Sigmoid colon (tissue), 4 donors: ENCODE measurements at regions not wholly inside any gene's neighbourhood (a gene's known extent, or its start where the extent isn't known, plus 50 kb on each side); places are given as distances from the start of the nearest gene placed in this dataset.

Source experiments
- POLR2A ChIP-seq, 2 donors: fragments of 450-650 bp; IDR thresholded peaks; one replicate each; pipeline ENCODE4 v1.6.1; 2016; ENCODE audit warnings: antibody characterized with exemption in 2 of 2, mild to moderate bottlenecking in 2 of 2, moderate library complexity in 2 of 2
- POLR2AphosphoS5 ChIP-seq, 4 donors: sonication (generic); formaldehyde crosslinking; IDR thresholded peaks; one replicate each; pipeline ENCODE4 v1.6.1; 2017; ENCODE audit warnings: antibody characterized with exemption in 4 of 4
- TF ChIP-seq, protein P1 (sequence below), 4 experiments: fragments of 450-650 bp in 3 of 4; fragments of 200-600 bp in 1 of 4; IDR thresholded peaks; one replicate each; pipeline ENCODE4 v1.5.1; 2016 to 2019; ENCODE audit warnings: antibody characterized with exemption in 4 of 4, mild to moderate bottlenecking in 3 of 4, moderate library complexity in 2 of 4

DNA sequence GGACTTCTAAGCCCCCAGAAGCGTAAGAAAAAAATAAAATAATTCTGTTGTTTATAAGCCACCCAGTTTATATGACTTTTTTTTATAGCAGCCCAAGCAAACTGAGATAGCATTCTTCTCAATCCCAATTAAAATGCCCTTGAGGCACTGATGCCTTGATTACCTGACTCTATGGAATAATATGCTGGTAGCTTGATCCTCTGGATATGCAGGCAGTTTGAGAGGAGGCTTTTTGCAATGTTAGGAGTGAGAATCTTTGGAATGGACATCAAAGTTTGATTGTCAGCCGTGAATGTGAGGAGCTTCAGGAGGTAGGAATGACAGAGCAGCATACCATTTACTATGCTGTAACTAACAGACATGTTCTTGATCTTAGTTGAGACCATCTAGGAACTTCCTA lies 275.6 kb downstream of the AASDHPPT start:
- TF ChIP-seq, protein P1, sequence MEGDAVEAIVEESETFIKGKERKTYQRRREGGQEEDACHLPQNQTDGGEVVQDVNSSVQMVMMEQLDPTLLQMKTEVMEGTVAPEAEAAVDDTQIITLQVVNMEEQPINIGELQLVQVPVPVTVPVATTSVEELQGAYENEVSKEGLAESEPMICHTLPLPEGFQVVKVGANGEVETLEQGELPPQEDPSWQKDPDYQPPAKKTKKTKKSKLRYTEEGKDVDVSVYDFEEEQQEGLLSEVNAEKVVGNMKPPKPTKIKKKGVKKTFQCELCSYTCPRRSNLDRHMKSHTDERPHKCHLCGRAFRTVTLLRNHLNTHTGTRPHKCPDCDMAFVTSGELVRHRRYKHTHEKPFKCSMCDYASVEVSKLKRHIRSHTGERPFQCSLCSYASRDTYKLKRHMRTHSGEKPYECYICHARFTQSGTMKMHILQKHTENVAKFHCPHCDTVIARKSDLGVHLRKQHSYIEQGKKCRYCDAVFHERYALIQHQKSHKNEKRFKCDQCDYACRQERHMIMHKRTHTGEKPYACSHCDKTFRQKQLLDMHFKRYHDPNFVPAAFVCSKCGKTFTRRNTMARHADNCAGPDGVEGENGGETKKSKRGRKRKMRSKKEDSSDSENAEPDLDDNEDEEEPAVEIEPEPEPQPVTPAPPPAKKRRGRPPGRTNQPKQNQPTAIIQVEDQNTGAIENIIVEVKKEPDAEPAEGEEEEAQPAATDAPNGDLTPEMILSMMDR (IDR thresholded peaks at IDR 0.05) = no peak
- TF ChIP-seq POLR2A (IDR thresholded peaks at IDR 0.05) (no peak), POLR2AphosphoS5 (IDR thresholded peaks at IDR 0.05) (no peak)
